Thyroid gland (tissue), 4 donors: ENCODE measurements at regions not wholly inside any gene's neighbourhood (a gene's known extent, or its start where the extent isn't known, plus 50 kb on each side); places are given as distances from the start of the nearest gene placed in this dataset.

Source experiments
- DNase-seq, 2 donors: peaks; one replicate each; pipeline ENCODE4 v3.0.0-alpha.2; 2019
- H3K27ac ChIP-seq, 3 donors: fragments of 200-600 bp; sonication (generic); 1 replicate in 2 of 3; 2 replicates in 1 of 3; pipeline ENCODE4 v1.5.1; 2016 to 2019; ENCODE audit warnings: mild to moderate bottlenecking in 1 of 3, moderate library complexity in 1 of 3
- H3K27me3 ChIP-seq: fragments of 200-600 bp; sonication (generic); one replicate; pipeline ENCODE4 v1.5.1; 2019
- H3K36me3 ChIP-seq, 2 donors: fragments of 200-600 bp; sonication (generic); one replicate each; pipeline ENCODE4 v1.5.1; 2016 to 2019
- H3K4me1 ChIP-seq, 2 donors: fragments of 200-600 bp; sonication (generic); one replicate each; pipeline ENCODE4 v1.5.1; 2017 to 2019
- H3K4me3 ChIP-seq, 3 donors: fragments of 200-600 bp; sonication (generic); replicated peaks in 1 of 3; 1 replicate in 2 of 3; 2 replicates in 1 of 3; pipeline ENCODE4 v1.5.1; 2016; ENCODE audit warnings: mild to moderate bottlenecking in 1 of 3
- H3K9me3 ChIP-seq: fragments of 200-600 bp; sonication (generic); one replicate; pipeline ENCODE4 v1.5.1; 2017
- CTCF ChIP-seq, 6 experiments: fragments of 200-600 bp in 3 of 6; fragments of 450-650 bp in 3 of 6; sonication (generic) in 3 of 6; IDR thresholded peaks; one replicate each; pipeline ENCODE4 v1.5.1; 2016 to 2019; ENCODE audit warnings: antibody characterized with exemption in 6 of 6, mild to moderate bottlenecking in 2 of 6, inconsistent platforms in 1 of 6, moderate library complexity in 1 of 6
- POLR2A ChIP-seq, 2 donors: fragments of 450-650 bp; IDR thresholded peaks; one replicate each; pipeline ENCODE4 v1.6.1; 2017; ENCODE audit warnings: antibody characterized with exemption in 2 of 2, mild to moderate bottlenecking in 2 of 2, moderate library complexity in 1 of 2
- WGBS, 2 donors: methylation state at CpG; one replicate each; pipeline ENCODE4 v1.1.5; 2017; 5-methylcytosine and 5-hydroxymethylcytosine counted together
- intact Hi-C: fragments of 100-400 bp; cut with DNase I; formaldehyde crosslinking; loops from one replicate; pipeline ENCODE4 v1.15.1; 2023

GRCh38 chr18:57855551-57855950 lies 52.4 kb upstream of the ATP8B1 start:
- TF ChIP-seq POLR2A (IDR thresholded peaks at IDR 0.05) (no peak), CTCF (IDR thresholded peaks at IDR 0.05) (no peak)
- H3K36me3 ChIP-seq, result no peaks in the 10 kb centered on the region
- intact Hi-C loops, result no loop called here
- no peaks in the 10 kb centered on the region for H3K4me1 ChIP-seq
- whole genome bisulfite sequencing, 2 donors, result 89 to 91% methylated on average over 2 of the region's 2 CpGs
- H3K27me3 ChIP-seq, result no peaks in the 10 kb centered on the region
- H3K27ac ChIP-seq, result no peak overlapping the region
- no peak overlapping the region for H3K4me3 ChIP-seq
- H3K9me3 ChIP-seq, result no peaks in the 10 kb centered on the region
- DNase-seq, result no peak

- intact Hi-C loops, result no loop called here
Observed at GRCh38 chr18:57854726-57855125, 51.6 kb upstream of the ATP8B1 start.

GRCh38 chr18:57853864-57854263 lies 50.7 kb upstream of the ATP8B1 start:
- Histone ChIP-seq H3K27me3 (no peaks in the 10 kb centered on the region), H3K4me3 (no peak overlapping the region), H3K9me3 (no peaks in the 10 kb centered on the region), H3K4me1 (no peaks in the 10 kb centered on the region), H3K27ac (no peak overlapping the region), H3K36me3 (no peaks in the 10 kb centered on the region)
- TF ChIP-seq POLR2A (IDR thresholded peaks at IDR 0.05), result no peak
- TF ChIP-seq CTCF (IDR thresholded peaks at IDR 0.05), result no peak
- 91 to 99% methylated on average over 2 of the region's 2 CpGs for WGBS, 2 donors
- intact Hi-C loops, result no loop called here
- DNase-seq, result no peak

More at GRCh38 chr18:57854726-57855125, 51.6 kb upstream of the ATP8B1 start:
- TF ChIP-seq POLR2A (IDR thresholded peaks at IDR 0.05), result no peak
- TF ChIP-seq CTCF (IDR thresholded peaks at IDR 0.05), result no peak
- no peak overlapping the region for H3K27ac ChIP-seq
- H3K4me3 ChIP-seq, result no peak overlapping the region
- H3K4me1 ChIP-seq, result no peaks in the 10 kb centered on the region
- no peaks in the 10 kb centered on the region for H3K36me3 ChIP-seq
- DNase-seq, result no peak
- no peaks in the 10 kb centered on the region for H3K9me3 ChIP-seq
- H3K27me3 ChIP-seq, result no peaks in the 10 kb centered on the region
- 76 to 85% methylated on average over 3 of the region's 3 CpGs for WGBS, 2 donors

GRCh38 chr18:57853133-57853532 lies 50.0 kb upstream of the ATP8B1 start:
- 77 to 88% methylated on average over 3 of the region's 3 CpGs for WGBS, 2 donors
- H3K27me3 ChIP-seq, result no peaks in the 10 kb centered on the region
- DNase-seq, result no peak
- intact Hi-C loops, result no loop called here
- no peak for TF ChIP-seq POLR2A (IDR thresholded peaks at IDR 0.05)
- TF ChIP-seq CTCF (IDR thresholded peaks at IDR 0.05), result no peak
- no peaks in the 10 kb centered on the region for H3K36me3 ChIP-seq
- no peak overlapping the region for H3K4me3 ChIP-seq
- H3K4me1 ChIP-seq, result no peaks in the 10 kb centered on the region
- H3K27ac ChIP-seq, result no peak overlapping the region
- H3K9me3 ChIP-seq, result no peaks in the 10 kb centered on the region
